ENCODE measurements at regions not wholly inside any gene's neighbourhood (a gene's known extent, or its start where the extent isn't known, plus 50 kb on each side); places are given as distances from the start of the nearest gene placed in this dataset.

GRCh38 chr20:56925082-56925830 lies 296.1 kb downstream of the TFAP2C start:
- DNase-seq (ENCODE audit: low read depth), result no peak

GRCh38 chr20:56925831-56926170 lies 296.7 kb downstream of the TFAP2C start:
- no peak for DNase-seq (ENCODE audit: low read depth)

GRCh38 chr20:56926501-56926900 lies 297.4 kb downstream of the TFAP2C start:
- no peak for DNase-seq (ENCODE audit: low read depth)

- DNase-seq (ENCODE audit: low read depth), result no peak
These were observed 298.0 kb downstream of the TFAP2C start for GRCh38 chr20:56927127-56927526.

GRCh38 chr20:56928007-56928406 lies 298.9 kb downstream of the TFAP2C start:
- DNase-seq (ENCODE audit: low read depth), result no peak

- no peak for DNase-seq (ENCODE audit: low read depth)
These were observed 300.5 kb downstream of the TFAP2C start for GRCh38 chr20:56929606-56930005.

GRCh38 chr20:56930876-56931275 lies 301.8 kb downstream of the TFAP2C start:
- DNase-seq (ENCODE audit: low read depth), result no peak

GRCh38 chr20:56932575-56933330 lies 303.6 kb downstream of the TFAP2C start:
- DNase-seq (ENCODE audit: low read depth), result no peak

GRCh38 chr20:56933331-56933698 lies 304.2 kb downstream of the TFAP2C start:
- DNase-seq (ENCODE audit: low read depth), result no peak

GRCh38 chr20:56934888-56935287 lies 305.8 kb downstream of the TFAP2C start:
- no peak for DNase-seq (ENCODE audit: low read depth)

GRCh38 chr20:56940466-56940865 lies 311.4 kb downstream of the TFAP2C start:
- no peak for DNase-seq (ENCODE audit: low read depth)

- DNase-seq (ENCODE audit: low read depth), result no peak
These were observed 312.1 kb downstream of the TFAP2C start for GRCh38 chr20:56941101-56941686.

- no peak for DNase-seq (ENCODE audit: low read depth)
These were observed 315.1 kb downstream of the TFAP2C start for GRCh38 chr20:56943946-56944945.

GRCh38 chr20:56945057-56945456 lies 316.0 kb downstream of the TFAP2C start:
- no peak for DNase-seq (ENCODE audit: low read depth)

- DNase-seq (ENCODE audit: low read depth), result no peak
These were observed 316.8 kb downstream of the TFAP2C start for GRCh38 chr20:56945901-56946300.

- no peak for DNase-seq (ENCODE audit: low read depth)
These were observed 317.1 kb downstream of the BMP7 start for GRCh38 chr20:56949318-56949717.

GRCh38 chr20:56952258-56953047 lies 314.0 kb downstream of the BMP7 start:
- no peak for DNase-seq (ENCODE audit: low read depth)

- no peak for DNase-seq (ENCODE audit: low read depth)
These were observed 313.3 kb downstream of the BMP7 start for GRCh38 chr20:56953048-56953586.

- DNase-seq (ENCODE audit: low read depth), result no peak
These were observed 311.6 kb downstream of the BMP7 start for GRCh38 chr20:56954797-56955196.

- no peak for DNase-seq (ENCODE audit: low read depth)
These were observed 310.8 kb downstream of the BMP7 start for GRCh38 chr20:56955680-56956079.

- no peak for DNase-seq (ENCODE audit: low read depth)
These were observed 309.9 kb downstream of the BMP7 start for GRCh38 chr20:56956534-56956933.
